ENCODE measurements at regions not wholly inside any gene's neighbourhood (a gene's known extent, or its start where the extent isn't known, plus 50 kb on each side); places are given as distances from the start of the nearest gene placed in this dataset.

GRCh38 chr6:141483598-141484061 is 649.1 kb upstream of the GJE1 start:
- Histone ChIP-seq H3K9me3 (ENCODE audit: control insufficient read depth, low read length) (no peaks in the 10 kb centered on the region), H3K4me1 (ENCODE audit: control insufficient read depth, insufficient read depth, low read length, poor library complexity, severe bottlenecking) (peaks cover 12% of the 10 kb centered on the region), H3K27ac (ENCODE audit: insufficient read depth, low read length, poor library complexity, severe bottlenecking) (peak overlapping the region; percentile 58), H3K27me3 (replicated peaks; ENCODE audit: control insufficient read depth, insufficient read depth, low read length, poor library complexity, severe bottlenecking) (no peaks in the 10 kb centered on the region), H3K36me3 (ENCODE audit: control insufficient read depth, insufficient read depth, low read length) (no peaks in the 10 kb centered on the region), H3K4me3 (ENCODE audit: insufficient read depth, low read depth, low read length, poor library complexity, severe bottlenecking) (peak overlapping the region; percentile 40)
- peak; percentile 8 to 33 (median 32) for DNase-seq

- H3K4me1 ChIP-seq (ENCODE audit: control insufficient read depth, insufficient read depth, low read length, poor library complexity, severe bottlenecking): peaks cover 12% of the 10 kb centered on the region
- H3K27ac ChIP-seq (ENCODE audit: insufficient read depth, low read length, poor library complexity, severe bottlenecking): peak overlapping the region; percentile 58
- no peaks in the 10 kb centered on the region for H3K36me3 ChIP-seq (ENCODE audit: control insufficient read depth, insufficient read depth, low read length)
- peak overlapping the region; percentile 40 for H3K4me3 ChIP-seq (ENCODE audit: insufficient read depth, low read depth, low read length, poor library complexity, severe bottlenecking)
- no peak for DNase-seq
- H3K9me3 ChIP-seq (ENCODE audit: control insufficient read depth, low read length): no peaks in the 10 kb centered on the region
- H3K27me3 ChIP-seq (replicated peaks; ENCODE audit: control insufficient read depth, insufficient read depth, low read length, poor library complexity, severe bottlenecking): no peaks in the 10 kb centered on the region
These were observed 649.7 kb upstream of the GJE1 start for GRCh38 chr6:141482796-141483597.

- Histone ChIP-seq H3K4me3 (ENCODE audit: insufficient read depth, low read depth, low read length, poor library complexity, severe bottlenecking) (no peak overlapping the region), H3K9me3 (ENCODE audit: control insufficient read depth, low read length) (no peaks in the 10 kb centered on the region), H3K4me1 (ENCODE audit: control insufficient read depth, insufficient read depth, low read length, poor library complexity, severe bottlenecking) (no peaks in the 10 kb centered on the region), H3K27ac (ENCODE audit: insufficient read depth, low read length, poor library complexity, severe bottlenecking) (no peak overlapping the region), H3K27me3 (replicated peaks; ENCODE audit: control insufficient read depth, insufficient read depth, low read length, poor library complexity, severe bottlenecking) (no peaks in the 10 kb centered on the region), H3K36me3 (ENCODE audit: control insufficient read depth, insufficient read depth, low read length) (no peaks in the 10 kb centered on the region)
- DNase-seq: no peak
These were observed 657.5 kb upstream of the GJE1 start for GRCh38 chr6:141475259-141475658.

GRCh38 chr6:141472162-141472928 is 660.4 kb upstream of the GJE1 start:
- DNase-seq: no peak
- Histone ChIP-seq H3K4me1 (ENCODE audit: control insufficient read depth, insufficient read depth, low read length, poor library complexity, severe bottlenecking) (no peaks in the 10 kb centered on the region), H3K27me3 (replicated peaks; ENCODE audit: control insufficient read depth, insufficient read depth, low read length, poor library complexity, severe bottlenecking) (no peaks in the 10 kb centered on the region), H3K36me3 (ENCODE audit: control insufficient read depth, insufficient read depth, low read length) (no peaks in the 10 kb centered on the region), H3K9me3 (ENCODE audit: control insufficient read depth, low read length) (no peaks in the 10 kb centered on the region), H3K4me3 (ENCODE audit: insufficient read depth, low read depth, low read length, poor library complexity, severe bottlenecking) (no peak overlapping the region), H3K27ac (ENCODE audit: insufficient read depth, low read length, poor library complexity, severe bottlenecking) (no peak overlapping the region)

GRCh38 chr6:141470810-141471209 is 661.9 kb upstream of the GJE1 start:
- no peak for DNase-seq
- H3K4me1 ChIP-seq (ENCODE audit: control insufficient read depth, insufficient read depth, low read length, poor library complexity, severe bottlenecking): no peaks in the 10 kb centered on the region
- no peak overlapping the region for H3K27ac ChIP-seq (ENCODE audit: insufficient read depth, low read length, poor library complexity, severe bottlenecking)
- no peaks in the 10 kb centered on the region for H3K36me3 ChIP-seq (ENCODE audit: control insufficient read depth, insufficient read depth, low read length)
- no peaks in the 10 kb centered on the region for H3K9me3 ChIP-seq (ENCODE audit: control insufficient read depth, low read length)
- H3K4me3 ChIP-seq (ENCODE audit: insufficient read depth, low read depth, low read length, poor library complexity, severe bottlenecking): no peak overlapping the region
- no peaks in the 10 kb centered on the region for H3K27me3 ChIP-seq (replicated peaks; ENCODE audit: control insufficient read depth, insufficient read depth, low read length, poor library complexity, severe bottlenecking)

GRCh38 chr6:141467881-141468280 is 664.8 kb upstream of the GJE1 start:
- H3K9me3 ChIP-seq (ENCODE audit: control insufficient read depth, low read length): no peaks in the 10 kb centered on the region
- H3K4me1 ChIP-seq (ENCODE audit: control insufficient read depth, insufficient read depth, low read length, poor library complexity, severe bottlenecking): no peaks in the 10 kb centered on the region
- DNase-seq: no peak

GRCh38 chr6:141467041-141467440 is 665.7 kb upstream of the GJE1 start:
- Histone ChIP-seq H3K4me3 (ENCODE audit: insufficient read depth, low read depth, low read length, poor library complexity, severe bottlenecking) (no peak overlapping the region), H3K36me3 (ENCODE audit: control insufficient read depth, insufficient read depth, low read length) (no peaks in the 10 kb centered on the region), H3K9me3 (ENCODE audit: control insufficient read depth, low read length) (no peaks in the 10 kb centered on the region), H3K27me3 (replicated peaks; ENCODE audit: control insufficient read depth, insufficient read depth, low read length, poor library complexity, severe bottlenecking) (no peaks in the 10 kb centered on the region), H3K4me1 (ENCODE audit: control insufficient read depth, insufficient read depth, low read length, poor library complexity, severe bottlenecking) (no peaks in the 10 kb centered on the region), H3K27ac (ENCODE audit: insufficient read depth, low read length, poor library complexity, severe bottlenecking) (no peak overlapping the region)
- DNase-seq: no peak

More at GRCh38 chr6:141467881-141468280, 664.8 kb upstream of the GJE1 start:
- H3K4me3 ChIP-seq (ENCODE audit: insufficient read depth, low read depth, low read length, poor library complexity, severe bottlenecking): no peak overlapping the region
- no peak overlapping the region for H3K27ac ChIP-seq (ENCODE audit: insufficient read depth, low read length, poor library complexity, severe bottlenecking)
- no peaks in the 10 kb centered on the region for H3K27me3 ChIP-seq (replicated peaks; ENCODE audit: control insufficient read depth, insufficient read depth, low read length, poor library complexity, severe bottlenecking)
- H3K36me3 ChIP-seq (ENCODE audit: control insufficient read depth, insufficient read depth, low read length): no peaks in the 10 kb centered on the region

GRCh38 chr6:141464896-141465295 is 667.8 kb upstream of the GJE1 start:
- no peaks in the 10 kb centered on the region for H3K4me1 ChIP-seq (ENCODE audit: control insufficient read depth, insufficient read depth, low read length, poor library complexity, severe bottlenecking)
- no peak overlapping the region for H3K27ac ChIP-seq (ENCODE audit: insufficient read depth, low read length, poor library complexity, severe bottlenecking)

GRCh38 chr6:141464490-141464889 is 668.2 kb upstream of the GJE1 start:
- no peak for DNase-seq
- Histone ChIP-seq H3K27me3 (replicated peaks; ENCODE audit: control insufficient read depth, insufficient read depth, low read length, poor library complexity, severe bottlenecking) (no peaks in the 10 kb centered on the region), H3K36me3 (ENCODE audit: control insufficient read depth, insufficient read depth, low read length) (no peaks in the 10 kb centered on the region), H3K9me3 (ENCODE audit: control insufficient read depth, low read length) (no peaks in the 10 kb centered on the region), H3K4me1 (ENCODE audit: control insufficient read depth, insufficient read depth, low read length, poor library complexity, severe bottlenecking) (no peaks in the 10 kb centered on the region), H3K27ac (ENCODE audit: insufficient read depth, low read length, poor library complexity, severe bottlenecking) (no peak overlapping the region), H3K4me3 (ENCODE audit: insufficient read depth, low read depth, low read length, poor library complexity, severe bottlenecking) (no peak overlapping the region)

More at GRCh38 chr6:141464896-141465295, 667.8 kb upstream of the GJE1 start:
- Histone ChIP-seq H3K9me3 (ENCODE audit: control insufficient read depth, low read length) (no peaks in the 10 kb centered on the region), H3K36me3 (ENCODE audit: control insufficient read depth, insufficient read depth, low read length) (no peaks in the 10 kb centered on the region), H3K4me3 (ENCODE audit: insufficient read depth, low read depth, low read length, poor library complexity, severe bottlenecking) (no peak overlapping the region), H3K27me3 (replicated peaks; ENCODE audit: control insufficient read depth, insufficient read depth, low read length, poor library complexity, severe bottlenecking) (no peaks in the 10 kb centered on the region)
- DNase-seq: no peak

Measured in effector memory CD4-positive, alpha-beta T cell (primary cell).